HG03575 (cell line): ENCODE measurements at regions not wholly inside any gene's neighbourhood (a gene's known extent, or its start where the extent isn't known, plus 50 kb on each side); places are given as distances from the start of the nearest gene placed in this dataset.
"Not testable (repeated sequence)": the region's sequence is repeated elsewhere in the genome, so short reads cannot be mapped to it uniquely, and the experiment has no call there.

ENCODE experiments used
- ATAC-seq: cut with Tn5 transposase; IDR thresholded peaks from one replicate; pipeline ENCODE4 v1.9.1; 2021; ENCODE audit not compliant: unreplicated experiment, insufficient number of reproducible peaks, low FRiP score; ENCODE audit errors: extremely low read depth

DNA sequence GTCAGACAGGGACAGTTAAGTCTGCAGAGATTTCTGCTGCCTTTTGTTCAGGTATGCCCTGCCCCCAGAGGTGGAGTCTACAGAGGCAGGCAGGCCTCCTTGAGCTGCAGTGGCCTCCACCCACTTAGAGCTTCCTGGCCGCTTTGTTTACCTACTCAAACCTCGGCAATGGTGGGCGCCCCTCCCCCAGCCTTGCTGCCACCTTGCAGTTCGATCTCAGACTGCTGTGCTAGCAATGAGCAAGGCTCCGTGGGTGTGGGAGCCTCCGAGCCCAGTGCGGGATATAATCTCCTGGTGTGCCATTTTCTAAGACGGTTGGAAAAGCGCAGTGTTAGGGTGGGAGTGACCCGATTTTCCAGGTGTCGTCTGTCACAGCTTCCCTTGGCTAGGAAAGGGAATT, 465.7 kb upstream of the LRRC7 start:
- not testable (repeated sequence) for ATAC-seq

DNA sequence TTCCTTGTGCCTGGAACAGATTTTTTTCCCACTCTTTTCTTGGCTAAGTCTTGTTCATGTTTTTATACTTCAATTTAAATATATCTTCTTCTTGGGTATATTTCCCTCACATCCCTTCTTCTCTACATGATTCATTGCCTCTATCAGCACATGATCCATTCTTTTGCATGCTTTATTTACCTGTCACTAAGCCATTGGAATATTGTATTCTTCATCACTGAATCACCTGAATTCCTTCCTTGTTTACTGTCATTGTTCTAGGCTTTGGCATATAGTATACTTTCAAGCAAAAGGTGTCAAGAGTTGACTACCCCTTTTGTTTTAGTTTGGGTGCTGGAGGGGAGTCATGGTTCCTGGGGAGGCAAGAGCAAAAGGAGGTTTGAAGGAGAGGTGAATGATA, 464.5 kb upstream of the LRRC7 start:
- ATAC-seq, result no peak

DNA sequence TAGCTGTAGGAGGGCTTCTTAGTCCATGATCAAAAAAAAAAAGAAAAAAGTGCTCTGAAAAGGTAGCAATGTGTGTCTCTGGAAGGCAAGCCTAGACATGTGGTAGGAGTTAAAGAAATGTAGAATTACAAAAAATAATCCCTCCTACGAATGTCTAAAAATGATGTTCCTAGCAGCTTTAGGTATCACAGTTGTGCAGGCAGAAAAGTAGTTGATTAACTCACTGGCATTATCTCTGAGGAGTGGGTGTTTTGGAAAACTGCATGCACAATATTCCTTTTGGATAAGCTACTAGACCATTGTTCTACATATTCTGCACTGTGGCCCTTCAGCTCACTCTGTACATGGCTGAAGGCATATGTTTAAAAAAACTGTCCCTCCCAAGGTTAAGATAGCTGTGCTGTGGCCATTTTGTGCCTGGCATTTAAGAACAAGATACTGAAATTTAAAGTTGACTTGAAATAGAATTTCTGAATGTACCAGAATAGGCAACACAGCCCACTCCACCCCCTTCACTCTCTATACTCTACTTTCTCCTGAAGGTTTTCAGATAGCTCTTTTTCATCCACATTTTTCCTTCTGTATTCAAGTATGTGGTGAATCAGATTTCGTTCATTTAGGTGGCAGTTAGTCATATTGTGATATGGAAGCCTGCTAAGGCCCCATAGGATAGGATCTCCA, 463.9 kb upstream of the LRRC7 start:
- no peak for ATAC-seq

- no peak for ATAC-seq
Measured at GRCh38 chr1:69104894-69105293, 462.8 kb upstream of the LRRC7 start.

GRCh38 chr1:69109277-69109676, 458.4 kb upstream of the LRRC7 start:
- no peak for ATAC-seq

DNA sequence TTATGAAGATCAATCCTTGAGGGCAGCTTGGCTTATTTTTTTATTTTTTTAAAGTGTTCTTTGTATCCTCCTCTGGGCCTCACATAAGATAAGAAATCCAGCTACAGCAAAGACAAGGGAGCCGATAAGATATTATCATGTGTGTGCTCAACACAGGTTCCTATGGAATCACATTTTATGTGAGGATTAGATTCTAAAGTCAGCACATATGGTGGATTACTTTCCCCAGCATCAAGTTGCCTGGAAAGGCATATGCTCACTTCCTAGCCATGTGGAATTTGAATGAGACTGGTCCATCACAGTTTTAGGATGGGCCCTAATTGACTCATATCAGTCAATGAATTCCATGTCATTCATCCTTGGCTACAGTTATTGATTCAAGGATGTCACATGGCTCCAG, 456.9 kb upstream of the LRRC7 start:
- no peak for ATAC-seq

DNA sequence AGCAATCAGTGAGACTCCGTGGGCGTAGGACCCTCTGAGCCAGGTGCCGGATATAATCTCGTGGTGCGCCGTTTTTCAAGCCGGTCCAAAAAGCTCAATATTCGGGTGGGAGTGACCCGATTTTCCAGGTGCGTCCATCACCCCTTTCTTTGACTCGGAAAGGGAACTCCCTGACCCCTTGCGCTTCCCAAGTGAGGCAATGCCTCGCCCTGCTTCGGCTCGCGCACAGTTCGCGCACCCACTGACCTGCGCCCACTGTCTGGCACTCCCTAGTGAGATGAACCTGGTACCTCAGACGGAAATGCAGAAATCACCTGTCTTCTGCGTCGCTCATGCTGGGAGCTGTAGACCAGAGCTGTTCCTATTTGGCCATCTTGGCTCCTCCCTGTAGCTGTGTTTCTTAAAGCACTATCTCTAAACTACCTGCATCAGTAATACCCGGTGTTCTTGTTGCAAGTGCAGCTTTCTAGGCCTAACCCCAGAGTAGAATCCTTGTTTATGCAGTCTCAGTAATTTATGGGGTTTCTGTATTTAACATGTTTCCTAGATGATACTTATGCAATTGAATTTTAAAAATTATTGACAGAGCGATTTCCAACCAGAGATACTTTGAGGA, 447.5 kb upstream of the LRRC7 start:
- not testable (repeated sequence) for ATAC-seq

DNA sequence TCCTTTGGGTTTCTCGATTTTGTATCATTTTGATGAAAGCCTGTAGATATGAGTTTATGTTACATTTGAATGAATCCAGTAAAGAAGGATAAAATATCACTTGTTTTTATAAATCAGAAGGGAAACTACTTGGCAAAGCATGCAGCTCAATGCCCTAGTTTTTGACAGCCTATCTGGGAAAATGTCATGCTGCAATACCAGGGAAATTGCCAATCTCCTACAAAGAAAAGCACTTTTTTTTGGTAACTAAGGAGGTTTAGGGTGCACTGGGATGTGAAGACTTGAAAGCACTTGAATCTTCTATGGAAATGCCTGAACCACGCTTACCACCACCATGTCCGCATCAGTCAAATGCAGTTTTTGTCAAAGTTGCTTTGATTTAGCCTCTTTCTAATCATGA, 446.9 kb upstream of the LRRC7 start:
- no peak for ATAC-seq

GRCh38 chr1:69121723-69122122, 446.0 kb upstream of the LRRC7 start:
- ATAC-seq, result no peak

DNA sequence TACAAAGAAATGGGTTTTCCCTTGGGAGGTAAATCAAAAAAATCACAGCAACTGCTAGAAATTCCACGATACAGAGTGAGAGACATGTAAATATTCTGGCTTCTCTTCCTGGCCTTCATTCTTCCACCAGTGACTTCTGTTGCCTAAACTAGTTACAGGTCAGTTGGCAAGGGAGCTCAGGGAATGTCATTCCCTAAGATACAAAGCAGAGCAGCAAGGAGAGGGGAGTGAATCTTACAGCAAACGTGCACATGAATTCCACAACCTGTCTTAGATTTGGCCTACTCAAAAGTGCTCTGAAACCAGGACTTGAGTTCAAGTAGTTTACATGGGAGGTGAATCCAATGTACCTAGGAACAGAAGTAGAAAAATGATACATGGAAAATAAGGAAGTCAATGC, 445.3 kb upstream of the LRRC7 start:
- ATAC-seq, result no peak

DNA sequence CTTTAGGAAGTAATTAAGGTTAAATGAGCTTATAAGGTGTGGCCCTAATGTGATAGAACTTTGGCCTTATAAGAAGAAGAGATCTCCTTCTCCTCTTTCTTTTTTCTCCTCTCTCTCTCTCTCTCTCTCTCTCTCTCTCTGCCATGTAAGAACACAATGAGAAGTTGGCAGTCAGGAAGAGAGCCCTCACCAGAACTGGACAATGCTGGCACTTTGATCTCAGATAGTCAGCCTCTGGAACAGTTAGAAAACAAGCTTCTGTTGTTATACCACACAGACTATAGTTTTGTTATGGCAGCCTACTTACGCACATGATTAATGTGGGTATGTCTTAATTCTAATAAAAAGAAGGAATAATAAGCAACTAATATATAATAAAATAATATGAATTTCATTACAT, 444.2 kb upstream of the LRRC7 start:
- no peak for ATAC-seq

DNA sequence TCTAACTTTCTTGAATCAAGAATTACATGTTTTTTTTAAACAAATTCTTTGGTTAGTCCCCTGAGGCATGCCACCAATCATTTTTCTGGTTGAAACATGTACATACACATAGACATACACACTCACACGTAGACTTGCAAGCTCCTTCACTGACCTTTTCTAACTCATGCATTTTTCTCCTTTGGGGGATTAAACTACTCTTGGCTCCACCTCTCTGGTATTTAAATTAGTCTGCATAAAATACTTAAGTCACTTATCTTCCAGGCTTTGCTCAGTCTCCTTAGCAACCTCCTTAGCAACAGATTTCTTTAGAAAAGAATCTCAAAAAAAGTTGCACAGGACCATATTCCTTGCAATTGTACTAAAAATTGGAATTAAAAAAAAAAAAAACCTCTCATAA, 440.9 kb upstream of the LRRC7 start:
- ATAC-seq, result no peak

DNA sequence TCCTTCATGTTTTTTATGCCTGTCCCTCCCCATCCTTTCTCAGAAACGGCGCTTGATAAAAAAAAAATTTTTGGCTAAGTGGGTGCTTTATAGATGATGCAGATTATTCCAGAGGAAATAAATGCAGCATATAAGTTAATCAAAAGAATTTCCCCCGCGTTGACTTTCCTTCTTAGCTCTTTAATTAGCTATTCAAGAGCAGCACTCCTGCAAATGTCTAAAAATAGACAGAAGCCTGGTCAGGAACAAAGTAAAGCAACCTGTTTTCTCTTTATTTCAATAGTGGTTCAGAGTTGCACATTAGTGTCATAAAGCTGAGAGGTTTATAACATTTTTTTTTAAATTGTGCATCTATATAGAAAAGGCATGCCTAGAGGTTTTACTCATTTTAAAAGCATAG, 439.5 kb upstream of the LRRC7 start:
- no peak for ATAC-seq

DNA sequence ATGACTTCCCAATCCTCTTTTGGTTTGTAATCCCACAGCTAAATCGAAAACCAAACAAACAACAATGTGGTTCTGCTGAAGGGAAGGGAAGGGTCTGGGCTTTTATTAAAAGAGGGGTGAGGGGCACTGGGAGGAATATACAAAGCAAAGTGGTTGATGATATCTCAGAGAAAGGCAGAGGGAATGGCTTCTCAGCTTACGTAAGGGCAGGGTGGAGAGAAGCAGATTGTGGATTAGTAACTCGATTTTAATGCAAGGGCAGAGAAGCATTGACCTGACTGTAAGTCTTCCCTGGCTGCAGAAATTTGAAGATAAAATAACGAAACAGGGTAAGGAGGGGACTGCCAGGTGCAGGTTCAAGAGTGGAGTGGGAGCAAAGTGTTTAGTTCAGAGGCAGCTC, 438.2 kb upstream of the LRRC7 start:
- no peak for ATAC-seq

DNA sequence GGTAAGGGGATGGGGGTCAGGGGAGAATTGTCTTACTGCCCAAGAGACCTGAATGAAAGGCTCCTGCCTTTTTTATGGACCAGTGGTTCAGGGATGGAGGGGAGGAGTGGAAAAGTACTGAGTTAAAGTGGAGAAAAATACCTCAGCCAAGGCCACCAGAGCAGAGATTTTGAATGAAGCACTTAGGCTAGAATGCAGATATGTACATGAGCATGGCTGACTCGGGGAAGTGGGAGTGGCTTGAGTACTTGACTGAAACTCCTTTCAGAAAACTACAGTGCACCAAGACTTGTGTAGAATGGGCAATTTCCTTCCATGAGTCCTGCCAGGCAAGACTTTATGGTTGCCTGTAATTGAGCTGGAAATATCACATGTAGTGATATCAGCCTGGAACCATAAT, 429.6 kb upstream of the LRRC7 start:
- no peak for ATAC-seq

DNA sequence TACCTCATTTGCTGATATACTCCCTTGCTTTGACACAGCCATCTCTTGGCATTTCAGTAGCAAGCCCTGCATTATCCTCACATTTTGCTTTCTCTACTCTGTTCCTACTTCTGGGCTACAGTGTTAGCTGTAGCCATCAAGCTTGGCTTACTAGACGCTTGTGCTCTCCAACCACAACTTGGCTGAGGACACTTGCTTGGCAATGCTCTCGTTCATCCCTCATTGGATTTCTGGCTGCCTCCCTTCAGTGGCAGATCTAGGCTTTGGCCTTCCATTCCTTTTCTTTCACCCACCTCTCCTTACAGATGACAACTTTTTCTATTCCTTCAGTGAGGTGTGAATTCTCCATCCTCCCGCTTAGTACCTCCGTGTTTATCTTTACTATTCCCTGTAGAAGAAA, 428.7 kb upstream of the LRRC7 start:
- no peak for ATAC-seq

GRCh38 chr1:69146303-69146702, 421.4 kb upstream of the LRRC7 start:
- ATAC-seq, result no peak

- no peak for ATAC-seq
Measured at GRCh38 chr1:69148731-69149130, 419.0 kb upstream of the LRRC7 start.

DNA sequence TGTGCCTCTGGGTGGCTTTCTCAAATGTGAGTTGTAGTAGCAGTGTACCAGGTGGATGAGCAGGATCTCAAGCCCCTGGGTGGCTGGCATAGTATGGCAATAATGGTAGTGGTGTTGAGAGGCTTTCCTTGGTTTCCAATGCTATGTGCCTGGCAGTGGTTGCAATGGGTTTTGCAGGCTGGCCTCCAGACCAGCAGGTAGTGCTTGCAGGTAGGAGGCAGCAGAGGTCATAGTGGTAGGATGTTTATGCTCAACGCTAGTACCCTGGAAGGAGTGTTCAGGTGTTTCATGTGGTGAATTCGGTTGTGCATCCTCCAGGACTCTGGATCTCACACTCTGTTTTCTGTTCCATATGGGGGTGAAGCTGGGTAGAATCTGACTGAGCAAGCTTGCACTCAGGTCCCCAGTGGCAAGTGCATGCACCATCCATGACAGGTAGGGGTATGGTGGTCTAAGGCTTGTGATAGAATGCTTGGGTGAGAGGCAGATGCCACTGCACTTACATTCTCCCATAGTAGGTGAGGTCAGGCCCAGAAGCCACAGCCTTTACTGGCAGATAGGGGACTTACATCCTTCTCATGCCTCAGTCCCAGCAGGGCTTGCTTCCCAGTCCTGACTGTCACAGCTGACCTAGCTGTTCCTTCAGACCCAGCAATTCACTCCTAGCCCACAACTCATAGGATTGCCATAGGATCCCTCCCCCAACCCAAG, 410.5 kb upstream of the LRRC7 start:
- no peak for ATAC-seq

DNA sequence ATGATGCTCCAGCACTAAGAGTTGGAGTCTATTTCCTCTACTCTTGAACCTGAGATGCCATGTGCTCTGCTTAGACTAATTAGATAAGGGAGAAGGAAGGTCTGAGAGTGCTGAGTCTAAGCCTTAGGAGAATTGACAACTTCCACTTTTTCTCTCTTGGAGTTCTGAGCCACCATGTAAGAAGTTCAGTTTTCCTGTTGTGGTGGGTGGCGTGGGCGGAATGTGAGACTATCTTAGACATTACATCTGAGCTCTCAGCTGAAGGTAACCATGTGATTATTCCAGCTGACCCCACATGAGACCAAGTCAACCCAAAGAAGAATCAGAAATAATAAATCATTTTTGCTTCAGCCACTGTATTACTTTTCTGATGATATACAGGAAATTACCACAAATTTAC, 404.5 kb upstream of the LRRC7 start:
- ATAC-seq, result no peak
